GM12864 (cell line): ENCODE measurements at regions not wholly inside any gene's neighbourhood (a gene's known extent, or its start where the extent isn't known, plus 50 kb on each side); places are given as distances from the start of the nearest gene placed in this dataset.
A peak's percentile ranks its signal among the peaks of the same experiment; 100 is the strongest.
"Not testable (repeated sequence)": the region's sequence is repeated elsewhere in the genome, so short reads cannot be mapped to it uniquely, and the experiment has no call there.

Experiments used
- DNase-seq: peaks from one replicate; pipeline ENCODE4 v3.0.0-alpha.2; 2011; ENCODE audit warnings: low read depth
- H3K4me3 ChIP-seq: 2 replicates; pipeline ENCODE4 v1.5.1; 2011; ENCODE audit warnings: mild to moderate bottlenecking, low read depth, low read length, control low read depth
- CTCF ChIP-seq: IDR thresholded peaks from 2 replicates; pipeline ENCODE4 v1.5.1; 2011; ENCODE audit warnings: low read depth, mild to moderate bottlenecking, moderate library complexity, low read length, control low read depth, inconsistent platforms; ENCODE audit errors: missing control alignments

- TF ChIP-seq CTCF, result no peak
- no peak for DNase-seq
Observed at GRCh38 chr3:13233487-13234485, 160.6 kb upstream of the IQSEC1 start.

GRCh38 chr3:13231781-13232666 lies 158.8 kb upstream of the IQSEC1 start:
- TF ChIP-seq CTCF, result no peak
- no peak overlapping the region for H3K4me3 ChIP-seq
- no peak for DNase-seq

More at GRCh38 chr3:13233487-13234485, 160.6 kb upstream of the IQSEC1 start:
- no peak overlapping the region for H3K4me3 ChIP-seq

GRCh38 chr3:13229273-13229949 lies 156.2 kb upstream of the IQSEC1 start:
- peak; percentile 10 for DNase-seq
- TF ChIP-seq CTCF, result peak; percentile 68

GRCh38 chr3:13228584-13228983 lies 155.4 kb upstream of the IQSEC1 start:
- H3K4me3 ChIP-seq, result no peak overlapping the region
- TF ChIP-seq CTCF, result no peak

More at GRCh38 chr3:13229273-13229949, 156.2 kb upstream of the IQSEC1 start:
- H3K4me3 ChIP-seq, result no peak overlapping the region

GRCh38 chr3:13228169-13228568 lies 154.9 kb upstream of the IQSEC1 start:
- DNase-seq, H3K4me3 ChIP-seq: not testable (repeated sequence)

More at GRCh38 chr3:13228584-13228983, 155.4 kb upstream of the IQSEC1 start:
- no peak for DNase-seq

- H3K4me3 ChIP-seq, result no peak overlapping the region
- no peak for TF ChIP-seq CTCF
- DNase-seq, result no peak
Observed at GRCh38 chr3:13227315-13228165, 154.3 kb upstream of the IQSEC1 start.
